Colonic mucosa (tissue), 4 donors: ENCODE measurements at regions not wholly inside any gene's neighbourhood (a gene's known extent, or its start where the extent isn't known, plus 50 kb on each side); places are given as distances from the start of the nearest gene placed in this dataset.
"Not testable (repeated sequence)": the region's sequence is repeated elsewhere in the genome, so short reads cannot be mapped to it uniquely, and the experiment has no call there.

Experiments used
- DNase-seq: peaks from one replicate; pipeline ENCODE4 v3.0.0-alpha.2; 2020
- H3K27ac ChIP-seq: fragments of 200-600 bp; one replicate; pipeline ENCODE4 v1.8.0; 2021
- H3K27me3 ChIP-seq: fragments of 200-600 bp; one replicate; pipeline ENCODE4 v1.8.0; 2021
- H3K36me3 ChIP-seq: fragments of 200-600 bp; one replicate; pipeline ENCODE4 v1.8.0; 2021
- H3K4me1 ChIP-seq: fragments of 200-600 bp; one replicate; pipeline ENCODE4 v1.8.0; 2021; ENCODE audit warnings: mild to moderate bottlenecking
- H3K4me3 ChIP-seq: fragments of 200-600 bp; one replicate; pipeline ENCODE4 v1.8.0; 2021
- H3K9ac ChIP-seq, 2 donors: one replicate each; pipeline ENCODE4 v1.7.0; 2013; ENCODE audit warnings: control low read depth in 2 of 2, low read depth in 2 of 2, low read length in 2 of 2
- H3K9me3 ChIP-seq: fragments of 200-600 bp; one replicate; pipeline ENCODE4 v1.8.0; 2021
- CTCF ChIP-seq: fragments of 200-600 bp; IDR thresholded peaks from one replicate; pipeline ENCODE4 v1.8.0; 2022; ENCODE audit warnings: antibody characterized with exemption, mild to moderate bottlenecking
- intact Hi-C: fragments of 100-400 bp; cut with DNase I; formaldehyde crosslinking; loops from one replicate; pipeline ENCODE4 v1.14.1; 2022
- donor health status: healthy.
- donor health status: DM: no; HTN: no; CAD: no.
- donor health status: DM: no; HTN: no; CAD: no.

- Histone ChIP-seq H3K27me3 (no peaks in the 10 kb centered on the region), H3K27ac (no peak overlapping the region), H3K4me1 (no peaks in the 10 kb centered on the region), H3K9me3 (no peaks in the 10 kb centered on the region), H3K9ac (no peak overlapping the region), H3K4me3 (no peak overlapping the region), H3K36me3 (no peaks in the 10 kb centered on the region)
- DNase-seq, result no peak
- intact Hi-C loops, result no loop called here
- no peak for TF ChIP-seq CTCF
Measured at GRCh38 chr5:148880197-148880596, 53.8 kb downstream of the ADRB2 start.

GRCh38 chr5:148880696-148881095, 54.3 kb downstream of the ADRB2 start:
- DNase-seq, result no peak
- no peaks in the 10 kb centered on the region for H3K9me3 ChIP-seq
- no peak overlapping the region for H3K9ac ChIP-seq
- H3K36me3 ChIP-seq, result no peaks in the 10 kb centered on the region
- H3K27me3 ChIP-seq, result no peaks in the 10 kb centered on the region
- intact Hi-C loops, result no loop called here
- H3K4me1 ChIP-seq, result no peaks in the 10 kb centered on the region
- TF ChIP-seq CTCF, result no peak
- H3K27ac ChIP-seq, result no peak overlapping the region
- H3K4me3 ChIP-seq, result no peak overlapping the region

GRCh38 chr5:148882332-148882731, 55.9 kb downstream of the ADRB2 start:
- H3K9ac ChIP-seq, result no peak overlapping the region
- no peak for DNase-seq
- H3K4me1 ChIP-seq, result no peaks in the 10 kb centered on the region
- no peak for TF ChIP-seq CTCF
- H3K4me3 ChIP-seq, result no peak overlapping the region
- no peaks in the 10 kb centered on the region for H3K27me3 ChIP-seq
- no peaks in the 10 kb centered on the region for H3K36me3 ChIP-seq
- no peaks in the 10 kb centered on the region for H3K9me3 ChIP-seq
- H3K27ac ChIP-seq, result no peak overlapping the region
- intact Hi-C loops, result no loop called here

- no peak overlapping the region for H3K9ac ChIP-seq
- no peaks in the 10 kb centered on the region for H3K9me3 ChIP-seq
- H3K4me1 ChIP-seq, result no peaks in the 10 kb centered on the region
- no peak for DNase-seq
- no peaks in the 10 kb centered on the region for H3K27me3 ChIP-seq
- intact Hi-C loops, result no loop called here
- no peak overlapping the region for H3K27ac ChIP-seq
- no peak for TF ChIP-seq CTCF
- no peak overlapping the region for H3K4me3 ChIP-seq
- no peaks in the 10 kb centered on the region for H3K36me3 ChIP-seq
Measured at GRCh38 chr5:148884339-148885020, 58.1 kb downstream of the ADRB2 start.

GRCh38 chr5:148887123-148887881, 60.9 kb downstream of the ADRB2 start:
- DNase-seq, result no peak
- H3K9me3 ChIP-seq, result no peaks in the 10 kb centered on the region
- no peak overlapping the region for H3K27ac ChIP-seq
- intact Hi-C loops, result no loop called here
- no peak overlapping the region for H3K9ac ChIP-seq
- no peaks in the 10 kb centered on the region for H3K36me3 ChIP-seq
- no peaks in the 10 kb centered on the region for H3K27me3 ChIP-seq
- no peaks in the 10 kb centered on the region for H3K4me1 ChIP-seq
- H3K4me3 ChIP-seq, result no peak overlapping the region
- no peak for TF ChIP-seq CTCF

- H3K27me3 ChIP-seq, H3K36me3 ChIP-seq, H3K9ac ChIP-seq, DNase-seq, intact Hi-C loops, H3K9me3 ChIP-seq, H3K4me1 ChIP-seq, H3K4me3 ChIP-seq, H3K27ac ChIP-seq: not testable (repeated sequence)
Measured at GRCh38 chr5:148889936-148890335, 63.5 kb downstream of the ADRB2 start.

- H3K27me3 ChIP-seq, intact Hi-C loops, H3K4me1 ChIP-seq, DNase-seq, H3K36me3 ChIP-seq, H3K4me3 ChIP-seq, H3K9ac ChIP-seq, H3K27ac ChIP-seq, H3K9me3 ChIP-seq: not testable (repeated sequence)
Measured at GRCh38 chr5:148895441-148895840, 69.0 kb downstream of the ADRB2 start.
